ENCODE measurements at regions not wholly inside any gene's neighbourhood (a gene's known extent, or its start where the extent isn't known, plus 50 kb on each side); places are given as distances from the start of the nearest gene placed in this dataset.
"Not testable (repeated sequence)": the region's sequence is repeated elsewhere in the genome, so short reads cannot be mapped to it uniquely, and the experiment has no call there.

DNA sequence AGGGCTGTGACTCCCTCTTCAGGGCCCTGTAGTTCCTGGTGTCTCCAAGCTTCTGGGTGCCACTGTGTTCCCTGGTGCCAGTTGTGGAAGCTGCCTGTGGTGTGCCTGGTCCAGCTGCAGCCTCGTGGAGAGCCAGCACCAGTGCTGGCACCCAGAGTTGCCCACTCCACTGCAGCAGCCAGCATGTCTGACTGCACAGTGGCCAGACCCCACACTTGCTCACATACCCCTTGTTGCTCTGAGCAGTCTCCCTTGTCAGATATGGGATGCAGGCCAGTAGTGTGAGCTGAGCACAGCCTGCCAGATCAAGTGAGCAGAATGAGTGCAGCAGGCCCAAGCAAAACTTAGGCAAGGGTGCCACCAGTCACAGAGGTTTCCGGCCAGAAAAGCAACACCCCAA is 108.6 kb downstream of the ZMAT1 start:
- DNase-seq = no peak

- not testable (repeated sequence) for DNase-seq
These were observed 114.1 kb downstream of the ZMAT1 start for GRCh38 chrX:101817739-101818138.

DNA sequence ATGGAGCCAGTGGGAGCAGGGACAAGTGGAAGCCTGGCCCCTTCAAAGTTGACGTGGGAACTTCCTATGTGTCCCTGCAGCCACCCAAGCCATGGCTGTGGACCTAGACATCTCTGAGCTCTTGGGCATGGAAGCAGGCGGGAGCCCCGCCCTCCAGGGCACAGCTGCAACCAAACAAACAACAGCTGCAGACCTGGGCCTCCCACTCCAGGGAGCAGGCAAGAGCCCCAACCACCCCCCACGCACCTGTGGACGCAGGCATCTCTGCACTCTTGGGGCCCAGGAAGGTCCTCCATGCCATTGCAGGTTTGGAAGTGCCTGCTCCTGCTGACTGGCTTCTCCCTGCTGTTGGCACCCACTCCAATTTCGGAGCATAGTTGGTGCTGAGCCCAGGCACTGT is 118.6 kb downstream of the ZMAT1 start:
- no peak for DNase-seq

- no peak for DNase-seq
These were observed 128.4 kb downstream of the ZMAT1 start for GRCh38 chrX:101803451-101803850.

GRCh38 chrX:101799387-101799786 is 132.4 kb downstream of the ZMAT1 start:
- peak in 11 of 14 donors; percentile 7 to 72 (median 45) for DNase-seq

DNA sequence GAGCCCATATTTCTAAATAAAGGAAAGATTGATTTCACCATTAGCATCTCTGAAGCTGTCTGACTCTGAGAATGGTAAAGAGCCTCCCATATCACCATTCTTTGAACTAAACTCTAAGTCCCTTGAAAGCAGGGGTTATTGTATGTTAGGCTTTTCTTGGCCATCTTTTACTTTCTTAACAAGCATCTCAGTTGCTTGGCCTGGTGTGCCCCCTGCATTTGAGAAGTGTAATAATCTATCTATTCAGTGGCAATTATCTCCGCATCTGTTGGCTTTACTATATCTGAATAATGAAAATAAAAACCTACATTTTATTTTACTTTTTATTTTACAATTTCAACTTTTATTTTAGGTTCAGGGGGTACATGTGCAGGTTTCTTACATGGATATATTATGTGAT is 128.3 kb upstream of the ARMCX2 start:
- no peak for DNase-seq

DNA sequence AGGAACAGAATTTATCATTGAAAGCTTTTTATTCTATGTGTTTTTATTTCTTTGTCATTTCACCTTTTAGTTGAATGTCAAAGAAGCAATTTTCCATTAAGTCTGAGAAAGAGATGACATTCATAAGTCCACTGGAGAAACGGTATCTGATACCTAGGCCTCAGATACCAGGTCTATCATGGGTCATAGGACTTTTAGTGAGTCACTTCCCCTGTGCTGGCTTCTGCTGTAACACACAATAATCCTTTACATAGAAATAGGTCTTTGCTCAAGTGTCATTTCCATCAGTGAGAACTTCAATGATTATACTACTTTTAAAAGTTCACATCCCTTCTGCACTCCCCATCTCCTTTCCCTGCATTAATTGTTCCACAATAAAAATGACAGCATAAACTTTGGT is 125.5 kb upstream of the ARMCX2 start:
- DNase-seq = no peak

- not testable (repeated sequence) for DNase-seq
These were observed 120.8 kb upstream of the ARMCX2 start for GRCh38 chrX:101780421-101780820.

DNA sequence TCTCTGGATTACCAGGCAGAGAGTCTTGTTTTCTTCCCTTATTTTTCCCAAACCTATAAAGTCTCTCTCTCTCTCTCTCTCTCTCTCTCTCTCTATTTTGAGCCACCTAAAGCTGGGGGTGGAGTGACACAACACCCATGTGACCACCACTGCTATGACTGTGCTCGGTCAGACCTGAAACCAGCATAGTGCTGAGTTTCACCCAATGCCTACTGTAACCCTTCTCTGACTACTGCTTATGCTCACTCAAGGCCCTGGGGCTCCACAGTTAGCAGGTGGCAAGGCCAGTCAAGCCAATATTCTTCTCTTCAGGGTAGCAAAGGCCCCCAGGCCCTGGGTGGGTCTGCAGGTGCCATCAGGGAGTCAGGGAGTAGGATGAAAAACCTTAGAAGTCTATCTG is 114.7 kb upstream of the ARMCX2 start:
- no peak for DNase-seq

- DNase-seq = no peak
These were observed 104.9 kb upstream of the ARMCX2 start for GRCh38 chrX:101764538-101764937.

DNA sequence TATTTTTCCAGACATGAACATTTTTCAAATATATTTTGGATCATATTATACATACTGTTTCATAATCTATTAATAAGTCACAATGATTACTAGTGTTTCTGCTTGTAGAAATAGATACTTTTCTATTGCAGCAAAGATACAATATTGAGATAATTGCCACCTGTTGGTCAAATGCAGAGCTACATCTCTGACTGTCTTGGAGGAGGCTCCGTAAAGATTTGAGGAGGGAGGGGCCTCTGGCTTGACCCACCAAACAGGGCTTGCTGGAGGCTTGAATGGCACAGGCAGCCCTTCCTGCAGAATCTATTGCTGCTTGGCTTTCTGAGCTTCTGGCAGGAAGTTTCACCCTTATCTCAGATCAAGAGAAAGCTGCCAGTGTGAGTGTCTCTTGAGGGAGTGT is 99.3 kb upstream of the ARMCX2 start:
- DNase-seq = no peak

- no peak for DNase-seq
These were observed 91.1 kb upstream of the ARMCX2 start for GRCh38 chrX:101750744-101751143.

GRCh38 chrX:101749436-101749835 is 89.8 kb upstream of the ARMCX2 start:
- no peak for DNase-seq

DNA sequence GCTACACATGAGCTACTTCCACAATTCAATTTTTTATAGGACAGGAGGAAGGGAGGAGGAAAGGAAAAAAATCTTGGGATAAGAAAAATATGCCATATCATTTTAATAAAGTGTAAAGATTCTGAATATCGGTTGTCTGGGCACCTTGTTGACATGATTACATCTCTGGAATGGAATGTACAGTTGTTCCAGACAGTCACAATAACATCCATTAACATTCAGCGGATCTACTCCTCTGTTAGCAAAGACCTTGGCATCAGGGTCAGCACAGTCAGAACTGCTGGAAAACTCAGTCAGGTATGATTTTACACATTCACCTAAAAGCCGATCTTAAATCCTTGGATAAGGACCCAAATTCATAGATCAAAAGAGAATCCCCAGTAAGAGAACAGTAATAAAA is 85.4 kb upstream of the ARMCX2 start:
- no peak for DNase-seq

- DNase-seq = no peak
These were observed 84.4 kb upstream of the ARMCX2 start for GRCh38 chrX:101744085-101744484.

- no peak for DNase-seq
These were observed 81.0 kb upstream of the ARMCX2 start for GRCh38 chrX:101740642-101741041.

DNA sequence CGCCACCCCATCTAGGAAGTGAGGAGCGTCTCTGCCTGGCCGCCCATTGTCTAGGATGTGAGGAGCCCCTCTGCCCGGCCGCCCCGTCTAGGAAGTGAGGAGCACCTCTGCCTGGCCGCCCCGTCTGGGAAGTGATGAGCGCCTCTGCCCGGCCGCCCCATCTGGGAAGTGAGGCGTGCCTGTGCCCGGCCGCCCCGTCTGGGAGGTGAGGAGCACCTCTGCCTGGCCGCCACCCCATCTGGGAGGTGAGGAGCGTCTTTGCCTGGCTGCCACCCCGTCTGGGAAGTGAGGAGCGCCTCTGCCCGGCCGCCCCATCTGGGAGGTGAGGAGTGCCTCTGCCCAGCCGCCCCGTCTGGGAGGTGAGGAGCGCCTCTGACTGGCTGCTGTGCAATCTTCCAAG is 79.2 kb upstream of the ARMCX2 start:
- not testable (repeated sequence) for DNase-seq

DNA sequence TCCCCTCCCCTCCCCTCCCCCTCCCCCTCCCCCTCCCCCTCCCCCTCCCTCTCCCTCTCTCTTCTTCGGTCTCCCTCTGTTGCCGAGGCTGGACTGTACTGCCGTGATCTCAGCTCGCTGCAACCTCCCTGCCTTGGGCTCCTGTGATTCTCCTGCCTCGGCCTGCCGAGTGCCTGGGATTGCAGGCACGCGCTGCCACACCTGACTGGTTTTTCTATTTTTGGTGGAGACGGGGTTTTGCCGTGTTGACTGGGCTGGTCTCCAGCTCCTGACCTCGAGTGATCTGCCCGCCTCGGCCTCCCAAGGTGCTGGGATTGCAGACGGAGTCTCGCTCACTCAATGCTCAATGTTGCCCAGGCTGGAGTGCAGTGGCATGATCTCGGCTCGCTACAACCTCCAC is 78.8 kb upstream of the ARMCX2 start:
- not testable (repeated sequence) for DNase-seq

DNA sequence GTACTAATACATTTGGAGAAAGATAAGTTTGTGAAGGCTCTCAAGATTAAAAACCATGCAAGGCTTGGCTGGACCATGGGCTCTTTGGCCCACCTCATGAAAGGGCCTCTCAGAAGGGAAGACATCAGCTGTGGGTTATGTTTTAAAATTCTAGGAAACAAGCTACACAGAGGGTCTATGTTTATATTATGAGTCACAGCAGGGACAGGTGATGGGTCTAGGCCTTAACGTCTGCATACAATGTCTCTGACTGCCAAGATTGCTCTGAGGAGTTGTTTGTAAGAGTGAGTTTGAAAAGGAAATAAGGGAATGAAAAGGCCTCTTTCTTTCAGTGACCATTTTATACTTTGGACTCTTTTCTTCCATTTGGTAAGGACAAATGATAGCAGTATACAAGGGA is 77.0 kb upstream of the ARMCX2 start:
- no peak for DNase-seq

GRCh38 chrX:101732870-101733269 is 73.2 kb upstream of the ARMCX2 start:
- no peak for DNase-seq

DNA sequence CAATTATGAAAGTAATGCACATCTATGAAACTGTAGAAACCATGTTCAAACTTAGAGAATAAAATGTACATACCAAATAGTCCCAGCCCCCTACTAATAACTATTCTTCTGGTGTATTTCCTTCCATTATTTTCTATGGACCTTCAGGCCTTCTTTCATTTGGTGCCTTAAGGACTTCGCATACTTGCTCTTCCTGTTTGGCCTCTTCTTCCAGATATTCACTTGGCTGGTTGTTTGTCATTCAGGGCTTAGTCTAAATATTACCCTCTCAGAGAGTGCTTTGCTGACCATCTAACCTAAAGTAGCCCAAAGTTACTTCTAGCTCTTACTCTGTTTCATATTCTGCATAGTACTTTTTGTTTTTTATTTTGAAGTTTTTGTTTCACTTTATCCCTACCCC is 70.3 kb upstream of the ARMCX2 start:
- DNase-seq = no peak
